ENCODE measurements at regions not wholly inside any gene's neighbourhood (a gene's known extent, or its start where the extent isn't known, plus 50 kb on each side); places are given as distances from the start of the nearest gene placed in this dataset.
"Not testable (repeated sequence)": the region's sequence is repeated elsewhere in the genome, so short reads cannot be mapped to it uniquely, and the experiment has no call there.

DNA sequence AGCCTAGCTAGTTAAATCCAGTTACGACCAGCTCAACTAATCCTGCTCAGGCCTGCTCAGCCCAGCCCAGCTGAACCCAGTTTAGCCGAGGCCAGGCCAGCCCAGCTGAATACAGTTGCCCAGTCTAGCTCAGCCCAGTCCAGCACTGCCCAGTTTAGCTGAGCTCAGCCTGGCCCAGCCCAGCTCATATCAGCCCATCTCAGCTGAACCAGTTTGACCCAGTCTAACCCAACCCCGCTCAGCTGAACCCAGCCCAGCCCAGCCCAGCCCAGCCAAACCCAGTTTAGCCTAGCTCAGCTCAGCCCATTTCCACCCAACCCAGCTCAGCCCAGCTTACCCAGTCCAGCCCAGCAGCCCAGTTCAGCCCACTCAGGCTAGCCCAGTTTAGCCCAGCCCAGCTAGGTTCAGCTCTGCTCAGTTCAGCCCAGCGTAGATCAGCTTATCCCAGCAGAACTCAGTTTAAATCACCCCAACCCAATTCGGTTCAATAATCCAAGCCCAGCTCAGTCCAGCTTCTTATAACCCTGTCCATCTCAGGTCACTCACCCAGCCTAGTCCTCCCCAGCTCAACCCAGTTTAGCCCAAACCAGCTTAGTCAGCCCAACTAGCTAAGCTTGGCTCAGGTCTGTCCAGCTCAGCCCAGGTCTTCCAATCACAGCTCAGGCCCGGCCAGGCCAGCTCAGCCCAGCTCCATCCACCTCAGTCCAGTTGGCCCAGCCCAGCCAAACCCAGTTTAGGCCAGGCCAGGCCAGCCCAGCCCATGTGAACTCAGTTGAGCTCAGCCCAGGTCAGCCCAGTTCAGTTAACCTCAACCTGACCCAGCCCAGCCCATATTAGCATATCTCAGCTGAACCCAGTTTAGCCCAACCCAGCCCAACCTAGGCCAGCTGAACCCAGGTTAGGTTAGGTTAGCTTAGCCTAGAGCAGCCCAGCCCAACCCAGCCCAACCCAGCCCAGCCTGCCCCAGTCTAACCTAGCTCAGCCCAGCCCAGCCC is 76.7 kb downstream of the TMEM121 start:
- Histone ChIP-seq H3K9me3 (no peaks in the 10 kb centered on the region), H3K4me3 (no peak overlapping the region), H3K27ac (no peak overlapping the region), H3K36me3 (no peaks in the 10 kb centered on the region), H3K4me1 (no peaks in the 10 kb centered on the region), H3K27me3 (no peaks in the 10 kb centered on the region)
- intact Hi-C loops (cut with DNase I; ENCODE audit: low total_unique reads) = no loop called here
- TF ChIP-seq, protein P1, sequence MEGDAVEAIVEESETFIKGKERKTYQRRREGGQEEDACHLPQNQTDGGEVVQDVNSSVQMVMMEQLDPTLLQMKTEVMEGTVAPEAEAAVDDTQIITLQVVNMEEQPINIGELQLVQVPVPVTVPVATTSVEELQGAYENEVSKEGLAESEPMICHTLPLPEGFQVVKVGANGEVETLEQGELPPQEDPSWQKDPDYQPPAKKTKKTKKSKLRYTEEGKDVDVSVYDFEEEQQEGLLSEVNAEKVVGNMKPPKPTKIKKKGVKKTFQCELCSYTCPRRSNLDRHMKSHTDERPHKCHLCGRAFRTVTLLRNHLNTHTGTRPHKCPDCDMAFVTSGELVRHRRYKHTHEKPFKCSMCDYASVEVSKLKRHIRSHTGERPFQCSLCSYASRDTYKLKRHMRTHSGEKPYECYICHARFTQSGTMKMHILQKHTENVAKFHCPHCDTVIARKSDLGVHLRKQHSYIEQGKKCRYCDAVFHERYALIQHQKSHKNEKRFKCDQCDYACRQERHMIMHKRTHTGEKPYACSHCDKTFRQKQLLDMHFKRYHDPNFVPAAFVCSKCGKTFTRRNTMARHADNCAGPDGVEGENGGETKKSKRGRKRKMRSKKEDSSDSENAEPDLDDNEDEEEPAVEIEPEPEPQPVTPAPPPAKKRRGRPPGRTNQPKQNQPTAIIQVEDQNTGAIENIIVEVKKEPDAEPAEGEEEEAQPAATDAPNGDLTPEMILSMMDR (IDR thresholded peaks at IDR 0.05) = no peak
- DNase-seq = no peak

DNA sequence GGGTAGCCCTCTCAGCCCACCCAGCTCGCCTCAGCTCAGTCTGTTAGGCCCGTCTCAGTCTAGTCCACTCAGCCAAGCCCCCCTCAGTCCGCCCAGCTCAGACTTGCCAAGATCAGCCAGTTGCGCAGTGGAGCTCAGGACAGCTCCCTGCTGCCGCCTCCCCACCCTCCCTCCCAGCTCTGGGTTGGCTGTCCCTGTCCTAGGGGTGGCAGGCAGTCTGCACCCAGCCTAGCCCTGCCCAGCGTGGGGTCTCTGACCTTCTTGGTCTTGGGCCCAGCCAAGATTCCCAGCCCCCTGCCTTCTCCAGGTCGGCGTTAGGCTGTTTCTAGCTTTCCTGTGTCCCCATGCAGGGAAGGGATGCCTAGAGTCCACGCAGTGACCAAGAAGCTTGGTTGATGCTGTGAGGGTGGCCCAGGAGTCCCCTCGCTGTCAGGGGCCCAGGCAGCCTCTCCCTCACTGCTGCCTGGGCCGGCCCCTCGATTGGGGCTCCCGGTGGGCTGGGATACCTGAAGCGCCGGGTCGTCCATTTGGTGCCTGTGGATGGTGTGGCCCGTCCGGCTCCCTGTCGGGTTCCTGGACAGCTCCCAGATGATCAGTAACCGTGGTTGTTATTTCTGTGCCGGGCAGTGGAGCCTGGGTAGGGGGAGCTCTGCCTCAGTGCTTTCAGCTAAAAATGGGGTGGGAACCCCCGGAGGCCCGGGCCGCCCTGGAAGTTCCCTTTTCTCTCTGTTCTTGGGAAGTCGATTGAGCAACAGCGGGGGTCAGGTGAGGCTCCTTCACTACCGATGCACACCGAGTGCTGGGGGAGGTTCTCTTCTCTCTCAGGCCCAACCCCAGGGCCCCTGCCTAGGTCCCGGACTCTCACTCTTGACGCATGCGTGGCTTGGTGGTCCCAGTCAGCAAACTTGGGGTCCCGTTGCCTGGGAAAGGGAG is 78.4 kb downstream of the TMEM121 start:
- intact Hi-C loops (cut with DNase I; ENCODE audit: low total_unique reads); DNase-seq; H3K36me3 ChIP-seq; H3K9me3 ChIP-seq; H3K4me1 ChIP-seq; H3K27me3 ChIP-seq; H3K4me3 ChIP-seq; H3K27ac ChIP-seq: not testable (repeated sequence)

DNA sequence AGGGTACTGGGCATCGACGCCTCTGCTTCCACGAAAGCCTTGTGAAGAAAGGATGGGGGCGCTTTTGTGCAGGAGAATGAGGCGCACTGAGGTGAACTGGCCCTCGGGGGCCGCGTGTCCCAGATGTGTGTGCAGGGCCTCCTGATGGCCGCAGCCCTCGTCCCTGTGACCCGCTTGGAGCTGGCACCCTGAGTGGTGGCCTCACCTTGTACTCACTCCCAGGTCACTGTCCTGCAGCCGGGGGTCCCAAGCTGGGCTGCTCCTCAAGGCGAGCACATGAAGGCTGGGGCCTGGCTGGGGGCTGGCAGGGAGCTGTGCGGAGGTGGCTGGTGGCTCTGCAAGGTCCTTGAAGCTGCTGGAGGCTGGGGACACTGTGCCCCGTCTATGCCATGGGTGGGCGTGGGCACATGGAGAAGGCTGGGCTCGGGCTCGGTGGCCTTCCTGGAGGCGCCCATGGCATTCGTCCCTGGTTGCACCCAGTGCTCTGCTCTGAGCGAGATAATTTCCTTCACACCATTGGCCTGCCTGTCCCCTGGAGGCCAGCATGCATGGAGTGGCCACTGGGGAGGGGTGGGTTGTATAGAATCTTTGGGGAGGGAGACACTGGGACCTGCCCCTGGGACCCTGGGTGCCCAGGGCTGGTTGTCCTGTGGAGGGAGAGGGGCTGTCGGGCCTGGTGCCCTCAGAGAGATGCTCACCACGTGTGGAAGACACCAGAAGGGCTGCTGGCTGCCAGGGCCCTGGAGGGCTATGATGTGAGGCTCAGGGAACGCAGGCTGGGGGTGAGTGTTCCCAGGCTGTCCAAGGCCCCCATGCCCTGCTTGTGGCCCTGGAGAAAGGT is 79.3 kb downstream of the TMEM121 start:
- Histone ChIP-seq H3K36me3 (no peaks in the 10 kb centered on the region), H3K9me3 (no peaks in the 10 kb centered on the region), H3K4me3 (no peak overlapping the region), H3K27ac (no peak overlapping the region), H3K27me3 (no peaks in the 10 kb centered on the region), H3K4me1 (no peaks in the 10 kb centered on the region)
- intact Hi-C loops (cut with DNase I; ENCODE audit: low total_unique reads) = no loop called here
- TF ChIP-seq POLR2A (IDR thresholded peaks at IDR 0.05) = no peak
- TF ChIP-seq, protein P1 (IDR thresholded peaks at IDR 0.05) = no peak
- DNase-seq = no peak

DNA sequence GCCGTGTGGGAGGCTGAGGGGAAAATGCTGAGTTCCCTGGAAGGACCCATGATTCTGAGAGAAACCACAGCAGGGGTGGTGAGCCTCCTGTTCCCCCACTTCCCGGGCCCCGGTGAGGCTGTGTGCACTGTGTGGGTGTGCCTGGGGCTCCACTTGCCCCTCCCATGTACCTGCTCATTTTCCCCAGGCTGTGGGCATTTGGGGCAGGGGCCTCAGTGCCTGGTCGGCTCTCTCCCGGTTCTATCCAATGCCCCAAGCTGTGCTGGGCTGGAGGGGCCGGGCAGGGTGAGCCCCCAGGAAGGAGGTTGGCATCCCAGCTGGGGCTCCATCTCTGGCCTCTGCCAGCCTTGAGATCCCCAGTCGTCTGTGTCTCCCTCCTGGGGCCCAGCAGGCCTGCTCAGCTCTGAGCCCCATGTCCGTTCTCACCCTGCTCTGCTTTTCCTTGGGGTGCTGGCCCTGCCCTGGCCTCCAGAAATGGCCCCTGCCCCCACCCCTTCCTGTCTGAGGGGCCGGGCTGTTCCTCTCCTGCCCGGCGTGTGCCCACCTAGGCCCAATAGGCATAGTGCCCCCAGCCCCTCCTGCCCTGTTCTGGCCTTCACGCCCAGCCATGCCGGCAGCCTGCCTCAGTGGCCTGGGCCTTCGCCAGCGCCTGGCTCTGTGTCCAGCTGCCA is 80.1 kb downstream of the TMEM121 start:
- DNase-seq; intact Hi-C loops (cut with DNase I; ENCODE audit: low total_unique reads): not testable (repeated sequence)

DNA sequence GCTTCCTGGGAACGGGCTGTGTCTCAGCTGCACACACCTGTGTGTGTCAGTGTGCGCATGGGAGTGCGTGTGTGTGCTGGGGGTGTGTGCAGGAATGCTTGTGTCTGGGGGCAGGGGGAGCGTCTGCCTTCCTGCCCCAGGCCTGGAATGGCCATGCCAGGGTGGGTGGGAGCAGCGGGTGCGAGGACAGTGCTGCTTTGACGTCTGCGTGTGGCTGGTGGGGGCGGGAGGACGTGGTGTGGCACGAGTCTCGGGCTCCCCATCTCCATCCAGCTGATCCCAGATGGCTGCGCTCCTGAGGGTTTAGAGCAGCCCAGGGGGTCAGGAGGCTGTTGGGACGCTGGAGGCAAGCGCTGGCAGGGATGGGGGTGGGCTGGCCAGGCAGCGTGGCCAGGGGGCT is 80.6 kb downstream of the TMEM121 start:
- H3K9me3 ChIP-seq; H3K36me3 ChIP-seq; H3K27ac ChIP-seq; H3K4me1 ChIP-seq; DNase-seq; H3K27me3 ChIP-seq; intact Hi-C loops (cut with DNase I; ENCODE audit: low total_unique reads); H3K4me3 ChIP-seq: not testable (repeated sequence)

More for the DNA sequence above, 80.1 kb downstream of the TMEM121 start:
- not testable (repeated sequence) for H3K4me1 ChIP-seq, H3K4me3 ChIP-seq, H3K36me3 ChIP-seq, H3K27ac ChIP-seq, H3K27me3 ChIP-seq, H3K9me3 ChIP-seq

DNA sequence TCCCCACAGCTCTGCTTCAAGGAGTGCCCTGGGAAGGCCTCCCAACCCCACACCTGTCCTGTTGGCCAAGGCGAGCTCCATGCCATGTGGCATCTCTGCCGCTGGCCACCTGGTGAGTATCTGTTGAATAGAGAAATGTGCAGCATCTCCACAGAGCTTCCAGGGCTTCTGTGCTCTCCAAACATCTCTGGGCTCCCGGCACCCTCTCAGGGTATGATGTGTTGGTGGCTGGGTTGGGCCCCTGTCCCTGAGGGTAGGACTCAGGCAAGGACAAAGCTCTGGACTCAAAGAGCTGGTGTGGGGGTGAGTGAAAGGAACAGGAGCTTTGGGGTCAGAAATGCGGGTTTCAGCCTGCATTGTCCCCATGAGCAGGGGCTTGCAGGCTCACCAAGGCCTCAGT is 88.6 kb downstream of the TMEM121 start:
- intact Hi-C loops (cut with DNase I; ENCODE audit: low total_unique reads) = not testable (repeated sequence)

DNA sequence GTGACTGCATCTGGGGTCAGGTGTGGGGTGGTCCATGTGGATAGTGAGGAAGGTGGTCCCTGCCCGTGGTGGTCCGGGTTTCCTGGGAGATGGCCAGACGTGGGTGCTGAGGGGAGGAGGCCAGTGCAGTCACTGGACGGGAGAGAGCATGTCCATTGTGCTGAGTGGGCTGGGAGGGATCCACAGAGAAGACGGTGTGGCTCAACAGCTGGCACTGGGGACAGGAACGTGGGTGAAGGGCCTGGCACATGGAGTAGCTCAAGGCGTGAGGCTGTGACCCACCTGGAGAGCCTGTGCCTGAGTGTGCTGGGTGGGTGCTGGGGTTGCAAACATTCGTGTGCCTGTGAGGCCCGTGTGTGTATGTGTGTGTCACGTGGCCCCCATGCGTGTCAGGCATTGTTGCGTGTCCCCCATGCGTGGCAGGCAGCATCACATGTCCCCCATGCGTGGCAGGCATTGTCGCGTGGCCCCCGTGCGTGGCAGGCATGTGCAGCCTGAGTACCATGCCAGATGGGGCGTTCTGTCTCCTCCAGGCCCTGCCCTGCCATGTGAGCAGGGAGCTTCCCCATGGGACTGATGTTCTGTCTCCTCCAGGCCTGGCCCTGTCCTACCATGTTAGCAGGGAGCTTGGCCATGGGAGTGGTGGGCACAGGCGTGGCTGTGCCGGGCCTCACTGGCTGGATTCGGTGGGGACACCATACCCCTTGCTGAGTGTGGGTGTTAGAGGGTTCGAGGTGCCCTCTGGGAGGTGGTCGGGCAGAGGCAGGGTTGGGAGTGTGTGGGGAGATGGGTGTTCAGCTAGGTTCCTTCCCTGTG is 89.8 kb downstream of the TMEM121 start:
- DNase-seq; intact Hi-C loops (cut with DNase I; ENCODE audit: low total_unique reads); H3K27ac ChIP-seq: not testable (repeated sequence)

More for the DNA sequence above, 88.6 kb downstream of the TMEM121 start:
- H3K36me3 ChIP-seq, H3K9me3 ChIP-seq, H3K4me1 ChIP-seq, H3K4me3 ChIP-seq, H3K27ac ChIP-seq, H3K27me3 ChIP-seq, DNase-seq: not testable (repeated sequence)

More for the DNA sequence above, 89.8 kb downstream of the TMEM121 start:
- not testable (repeated sequence) for H3K36me3 ChIP-seq, H3K4me1 ChIP-seq, H3K9me3 ChIP-seq, H3K4me3 ChIP-seq, H3K27me3 ChIP-seq
